ENCODE measurements at regions not wholly inside any gene's neighbourhood (a gene's known extent, or its start where the extent isn't known, plus 50 kb on each side); places are given as distances from the start of the nearest gene placed in this dataset.
"Not testable (repeated sequence)": the region's sequence is repeated elsewhere in the genome, so short reads cannot be mapped to it uniquely, and the experiment has no call there.

DNA sequence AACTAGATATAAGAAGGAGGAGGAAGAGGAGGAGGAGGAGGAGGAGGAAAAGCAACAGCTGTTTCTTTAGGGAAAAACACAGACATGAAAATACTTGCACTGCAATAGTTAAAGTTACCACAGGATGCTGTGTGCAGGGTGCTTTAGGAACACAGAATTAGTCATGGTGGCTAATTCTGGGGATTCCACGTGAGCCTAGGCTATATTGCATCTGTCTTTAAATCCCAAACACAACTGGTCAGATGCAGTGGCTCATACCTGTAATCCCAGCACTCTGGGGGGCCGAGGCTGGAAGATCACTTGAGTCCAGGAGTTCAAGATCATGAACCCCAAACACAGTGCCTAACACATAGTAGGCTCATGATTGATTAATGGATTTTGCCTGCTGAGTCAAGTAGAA is 155.3 kb upstream of the C16orf82 start:
- DNase-seq = no peak

DNA sequence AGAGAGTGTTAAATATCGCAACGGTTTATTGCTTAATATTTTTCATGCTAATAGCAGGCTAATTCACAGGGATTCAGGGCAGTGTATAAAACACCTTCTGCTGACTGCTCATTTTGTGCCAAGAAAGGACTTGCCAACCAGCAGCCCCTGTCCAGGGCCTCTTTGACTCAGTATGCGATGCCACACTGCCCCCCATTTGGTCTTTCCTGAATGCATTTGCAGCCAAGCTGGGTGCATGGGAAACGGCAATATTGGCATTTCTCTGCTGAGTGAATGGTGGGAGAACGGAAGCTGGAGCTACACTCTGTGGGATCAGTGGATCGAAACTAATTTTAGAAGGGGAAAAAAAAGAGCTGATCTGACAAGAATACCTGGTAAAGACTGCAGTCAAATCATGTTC is 152.9 kb upstream of the C16orf82 start:
- no peak for DNase-seq

DNA sequence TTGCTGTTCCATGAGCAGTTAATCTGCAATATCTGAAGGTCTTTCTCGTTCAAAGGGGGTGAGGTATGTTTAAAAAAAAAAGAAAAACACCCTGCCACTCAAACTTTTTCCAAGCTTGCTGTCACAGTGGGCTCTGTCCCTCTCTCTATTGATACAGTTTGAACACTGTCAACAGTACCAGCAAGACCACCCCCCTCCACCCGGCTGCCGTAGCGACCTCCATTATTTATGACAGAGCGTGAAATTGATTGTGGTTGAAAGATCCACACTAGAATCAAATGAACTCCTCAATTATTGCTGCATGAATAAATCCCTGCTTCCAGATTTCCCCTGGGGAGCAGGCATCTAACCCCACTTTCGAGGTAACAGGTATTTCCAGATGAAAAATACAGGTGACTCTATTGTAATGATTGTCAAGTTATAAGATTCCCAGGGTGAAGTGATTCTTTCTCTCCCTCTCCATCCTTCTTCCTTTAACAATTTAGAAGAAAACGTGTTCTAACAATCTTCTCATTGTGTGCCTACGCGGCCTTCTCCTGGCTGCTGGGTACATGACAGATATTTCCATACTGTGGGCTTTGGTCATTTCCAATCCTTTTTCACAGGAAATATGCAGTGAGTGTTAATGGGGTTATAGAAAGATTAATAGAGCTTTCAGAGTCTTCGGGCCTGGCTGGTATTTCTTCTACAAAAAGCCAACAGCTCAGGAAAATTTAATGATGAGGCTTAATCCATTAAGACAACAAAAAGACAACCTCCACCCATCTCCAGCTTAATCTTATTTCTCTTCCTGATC is 135.7 kb upstream of the C16orf82 start:
- DNase-seq = no peak

DNA sequence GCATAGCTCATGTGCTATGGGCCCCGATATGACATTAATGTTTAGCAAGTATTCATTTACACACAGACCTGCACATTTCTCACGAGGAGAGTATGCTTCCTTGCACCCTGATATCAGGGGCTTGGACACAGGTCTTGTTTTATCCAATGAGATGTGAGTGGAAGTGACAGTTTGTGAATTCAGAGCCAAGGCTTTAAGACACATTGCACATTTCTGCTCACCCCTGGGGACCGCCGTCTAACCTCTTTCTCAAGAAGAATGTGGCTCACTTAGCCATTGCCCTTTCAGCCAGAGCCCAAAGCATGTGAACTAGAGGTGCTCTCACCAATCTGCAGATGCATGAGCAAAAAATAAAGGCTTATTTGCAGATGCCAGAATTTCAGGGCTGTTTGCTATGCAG is 116.1 kb upstream of the C16orf82 start:
- DNase-seq = no peak

DNA sequence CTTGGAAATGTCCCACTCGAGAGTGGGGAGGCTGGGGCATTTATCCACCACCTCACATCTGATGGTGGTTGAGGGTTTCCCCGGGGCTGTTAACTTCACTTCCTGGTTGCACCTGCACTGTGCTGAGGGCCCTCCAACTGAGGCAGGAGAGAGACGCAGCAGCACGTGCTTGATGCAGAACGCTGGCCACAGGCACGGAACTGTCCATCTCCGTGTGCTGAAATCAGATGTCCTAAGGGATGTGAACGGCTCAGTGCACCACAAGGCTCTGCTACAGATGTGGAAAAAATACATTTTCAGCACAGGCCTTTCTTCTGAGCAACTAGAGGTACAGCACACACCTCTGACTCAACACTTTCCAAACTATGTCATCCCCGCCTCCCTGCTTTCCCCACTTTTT is 114.8 kb upstream of the C16orf82 start:
- no peak for DNase-seq

DNA sequence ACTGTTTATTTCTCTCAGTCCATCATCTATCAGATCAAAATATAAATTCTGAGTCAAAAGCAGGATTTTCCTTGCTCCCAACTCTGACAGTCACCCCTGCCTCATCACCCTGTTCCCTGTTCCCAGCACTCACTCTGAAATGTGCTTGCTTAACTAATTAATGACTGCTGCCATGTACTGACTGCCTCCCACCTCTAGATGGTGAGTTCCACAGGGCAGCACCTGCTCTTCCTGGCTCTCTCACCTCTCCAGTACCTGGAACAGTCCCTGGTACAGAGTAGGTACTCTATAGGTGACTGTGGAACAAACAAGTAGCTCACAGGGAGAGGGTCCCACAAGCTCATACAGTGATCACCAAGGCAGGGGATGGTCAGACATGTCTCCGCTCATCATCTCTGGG is 114.3 kb upstream of the C16orf82 start:
- no peak for DNase-seq

DNA sequence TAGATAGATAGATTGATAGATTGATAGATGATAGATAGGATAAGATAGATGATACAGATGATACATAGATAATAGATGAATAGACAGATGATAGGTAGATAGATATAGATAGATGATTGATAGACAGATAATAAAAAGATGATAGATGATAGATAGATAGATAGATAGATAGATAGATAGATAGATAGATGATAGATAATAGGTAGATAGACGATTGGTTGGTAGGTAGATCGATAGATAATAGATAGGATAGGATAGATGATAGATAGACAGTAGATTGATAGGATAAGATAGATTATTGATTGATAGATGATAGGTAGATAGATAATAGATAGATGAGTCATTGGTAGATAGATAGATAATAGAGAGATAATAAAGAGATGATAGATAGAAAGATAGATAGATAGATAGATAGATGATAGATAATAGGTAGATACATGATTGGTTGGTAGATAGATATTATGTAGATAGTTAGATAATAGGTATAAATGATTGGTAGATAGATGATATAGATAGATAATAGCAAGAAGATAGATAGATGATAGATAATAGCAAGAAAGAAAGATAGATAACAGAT is 109.4 kb upstream of the C16orf82 start:
- no peak for DNase-seq

DNA sequence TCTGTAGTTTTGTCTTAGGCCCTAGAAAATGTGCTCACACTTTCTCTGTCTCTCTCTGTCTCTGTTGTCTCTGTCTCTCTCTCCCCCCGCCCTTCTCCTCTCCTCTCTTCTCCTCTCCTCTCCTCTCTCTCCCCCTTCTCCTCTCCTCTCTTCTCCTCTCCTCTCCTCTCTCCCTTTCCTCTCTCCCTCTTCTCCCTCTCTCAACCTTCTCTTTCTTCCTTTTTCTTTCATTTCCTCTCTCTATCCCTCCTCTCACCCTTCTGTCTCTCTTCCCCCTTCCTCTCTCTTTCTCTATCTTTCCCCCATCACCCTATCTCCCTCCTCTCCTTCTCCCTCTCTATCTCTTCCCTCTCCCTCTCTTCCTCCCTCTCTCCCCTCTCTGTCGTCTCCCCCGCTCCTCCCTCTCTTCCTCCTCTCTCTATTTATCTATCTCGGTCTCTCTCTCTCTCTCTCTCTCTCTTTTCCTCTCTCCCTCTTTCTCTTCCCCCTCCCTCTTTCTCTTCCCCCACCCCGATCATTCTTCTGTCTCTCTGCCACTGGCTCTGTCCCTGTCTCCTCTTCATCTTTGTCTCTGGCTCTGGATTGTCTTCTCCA is 107.2 kb upstream of the C16orf82 start:
- DNase-seq = no peak

DNA sequence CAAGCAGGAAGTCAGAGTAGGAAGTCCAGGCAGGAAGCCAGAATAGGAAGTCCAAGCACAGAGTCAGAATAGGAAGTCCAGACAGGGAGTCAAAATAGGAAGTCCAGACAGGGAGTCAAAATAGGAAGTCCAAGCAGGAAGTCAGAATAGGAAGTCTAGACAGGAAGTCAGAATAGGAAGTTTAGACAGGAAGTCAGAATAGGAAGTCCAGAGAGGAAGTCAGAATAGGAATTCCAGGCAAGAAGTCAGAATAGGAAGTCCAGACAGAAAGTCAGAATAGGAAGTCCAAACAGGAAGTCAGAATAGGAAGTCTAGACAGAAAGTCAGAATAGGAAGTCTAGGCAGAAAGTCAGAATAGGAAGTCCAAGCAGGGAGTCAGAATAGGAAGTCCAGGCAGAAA is 105.3 kb upstream of the C16orf82 start:
- no peak for DNase-seq

DNA sequence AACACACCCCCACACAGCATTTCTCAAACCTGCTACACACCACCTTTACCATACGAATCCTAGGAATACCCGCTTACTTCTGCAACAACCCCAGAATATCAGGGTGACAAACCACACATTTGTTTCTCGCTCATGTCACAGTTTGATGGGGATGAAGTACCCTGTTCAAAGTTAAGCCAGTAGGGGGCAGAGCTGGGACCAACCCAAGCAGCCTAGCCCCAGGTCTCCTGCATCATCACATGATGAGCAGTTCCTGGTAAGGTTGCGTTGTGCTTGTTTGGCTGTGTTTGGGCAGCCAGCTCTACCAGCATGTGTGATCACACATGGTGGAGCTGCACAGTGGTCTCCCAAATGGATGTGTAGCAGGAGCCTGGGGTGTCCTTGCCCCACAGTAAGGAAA is 103.6 kb upstream of the C16orf82 start:
- DNase-seq = peak in 1 of 2 donors; percentile 16

DNA sequence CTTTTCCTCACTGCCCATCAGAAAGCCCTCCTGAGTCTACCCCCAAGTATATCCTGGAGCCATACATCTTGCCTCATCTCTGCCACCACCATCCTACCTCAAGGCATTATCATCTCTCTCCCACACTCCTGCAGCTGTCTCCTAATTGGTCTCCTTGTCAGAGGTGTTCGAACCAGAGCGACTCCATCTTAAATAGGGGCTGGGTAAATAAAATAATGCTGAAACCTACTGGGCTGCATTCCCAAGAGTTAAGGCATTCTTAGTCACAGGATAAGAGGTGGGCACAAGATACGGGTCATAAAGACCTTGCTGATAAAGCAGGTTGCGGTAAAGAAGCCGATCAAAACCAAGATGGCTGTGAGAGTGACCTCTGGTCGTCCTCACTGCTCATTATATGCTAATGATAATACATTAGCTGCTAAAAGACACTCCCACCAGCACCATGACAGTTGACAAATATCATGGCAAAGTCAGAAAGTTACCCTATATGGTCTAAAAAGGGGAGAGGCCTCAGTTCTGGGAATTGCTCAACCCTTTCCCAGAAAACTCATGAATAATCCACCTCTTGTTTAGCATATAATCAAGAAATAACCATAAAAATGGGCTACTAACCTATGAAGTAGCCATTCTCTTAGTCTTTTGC is 97.0 kb upstream of the C16orf82 start:
- no peak for DNase-seq

DNA sequence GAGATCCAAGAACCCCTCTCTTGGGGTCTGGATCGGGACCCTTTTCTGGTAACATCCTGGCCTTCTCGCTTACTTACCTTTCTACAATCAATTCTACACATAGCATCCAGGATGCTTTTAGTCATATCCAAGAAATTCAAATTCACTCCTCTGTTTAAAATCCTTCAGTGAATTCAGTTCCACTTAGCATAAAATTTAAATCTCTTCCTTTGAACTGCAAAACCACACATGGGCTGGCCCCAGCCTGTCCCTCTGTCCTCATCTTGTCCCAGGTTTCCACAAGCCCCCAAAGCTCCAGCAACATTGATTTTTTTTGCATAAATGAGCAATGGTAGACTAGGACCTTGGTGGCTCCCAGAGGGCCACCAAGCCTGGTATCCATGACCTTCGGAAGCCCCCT is 96.4 kb upstream of the C16orf82 start:
- no peak for DNase-seq

DNA sequence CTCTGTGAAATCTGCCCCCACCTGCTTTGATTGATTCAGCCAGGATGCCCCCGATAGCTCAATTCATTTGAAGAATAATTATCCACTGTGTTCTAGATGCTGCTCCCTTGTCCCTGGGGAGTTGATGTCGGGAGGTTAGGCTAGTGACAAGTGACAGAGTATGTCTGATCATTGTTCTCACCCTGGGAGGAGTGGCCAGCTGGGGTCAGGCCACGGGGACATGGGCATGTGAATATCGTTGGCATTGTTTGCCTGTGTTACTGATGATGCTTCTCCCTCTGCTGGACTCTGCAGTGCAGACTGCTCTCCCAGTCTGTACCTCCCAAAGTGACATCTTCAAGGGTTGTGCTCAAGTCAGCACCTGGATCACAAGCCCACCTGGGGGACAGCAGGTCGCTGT is 89.9 kb upstream of the C16orf82 start:
- no peak for DNase-seq

DNA sequence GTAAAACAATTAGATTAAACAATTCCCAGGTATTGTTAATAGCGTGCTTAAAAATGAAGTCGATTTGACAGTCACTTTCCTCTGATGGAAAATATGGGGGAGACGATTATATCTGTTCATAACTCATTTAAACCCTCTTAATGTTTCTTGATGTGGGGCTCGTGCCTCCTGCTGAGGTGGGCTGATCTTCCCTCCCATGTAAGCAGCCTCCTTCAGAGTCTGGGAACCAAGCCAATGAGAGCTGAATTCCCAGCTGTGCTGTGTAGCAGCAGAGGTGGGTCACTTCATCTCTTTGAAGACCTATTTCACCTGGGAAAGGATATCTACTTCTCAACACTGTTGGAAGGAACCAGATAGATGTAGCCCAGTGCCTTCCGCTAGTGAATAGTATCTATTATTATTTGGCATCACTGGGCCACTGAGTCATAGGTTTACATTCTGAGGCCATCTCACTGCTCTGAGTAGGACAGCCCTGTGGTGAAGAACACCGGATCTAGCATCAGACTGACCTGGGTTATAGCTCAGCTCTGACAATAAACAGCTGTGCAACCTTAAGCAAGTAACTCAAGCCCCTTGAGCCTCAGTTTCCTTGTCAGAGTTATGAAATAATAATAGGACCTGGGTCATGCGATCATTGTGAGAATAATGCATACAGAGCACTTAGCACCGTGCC is 85.3 kb upstream of the C16orf82 start:
- no peak for DNase-seq

DNA sequence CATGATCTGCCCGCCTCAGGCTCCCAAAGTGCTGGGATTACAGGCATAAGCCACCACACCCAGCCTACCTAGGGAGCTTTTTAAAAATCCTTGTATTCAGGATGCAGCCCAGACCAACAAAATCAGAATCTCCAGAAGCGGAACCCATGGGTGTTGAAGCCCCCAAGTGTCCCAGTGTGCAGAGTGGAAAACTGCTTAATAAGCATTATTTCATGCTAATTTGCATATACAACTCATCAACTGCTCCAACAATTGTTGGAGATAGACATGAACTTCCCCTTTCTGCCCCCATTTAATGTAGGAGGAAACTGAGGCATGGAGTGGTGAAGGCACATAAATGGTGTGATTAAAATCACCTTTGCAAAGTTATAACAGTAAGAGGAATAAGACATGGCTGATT is 84.3 kb upstream of the C16orf82 start:
- no peak for DNase-seq

DNA sequence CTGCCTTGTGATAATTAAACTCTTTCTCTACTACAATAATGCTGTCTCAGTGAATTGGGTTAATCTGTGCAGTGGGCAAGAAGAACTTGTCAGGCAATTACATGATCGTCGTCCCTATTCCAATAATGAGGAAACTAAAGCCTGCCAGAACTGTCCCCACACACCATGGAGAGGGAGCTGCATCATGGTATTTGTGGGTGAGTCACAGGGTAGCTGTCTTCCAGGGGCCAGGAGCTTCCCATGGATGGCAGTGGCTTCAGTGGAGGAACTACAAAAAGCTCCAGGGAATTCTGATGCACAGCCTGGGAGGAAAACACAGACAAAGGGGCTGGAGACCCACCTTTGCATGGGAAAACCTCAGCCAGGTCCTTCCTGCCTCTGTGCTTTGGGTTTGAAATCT is 83.3 kb upstream of the C16orf82 start:
- no peak for DNase-seq

DNA sequence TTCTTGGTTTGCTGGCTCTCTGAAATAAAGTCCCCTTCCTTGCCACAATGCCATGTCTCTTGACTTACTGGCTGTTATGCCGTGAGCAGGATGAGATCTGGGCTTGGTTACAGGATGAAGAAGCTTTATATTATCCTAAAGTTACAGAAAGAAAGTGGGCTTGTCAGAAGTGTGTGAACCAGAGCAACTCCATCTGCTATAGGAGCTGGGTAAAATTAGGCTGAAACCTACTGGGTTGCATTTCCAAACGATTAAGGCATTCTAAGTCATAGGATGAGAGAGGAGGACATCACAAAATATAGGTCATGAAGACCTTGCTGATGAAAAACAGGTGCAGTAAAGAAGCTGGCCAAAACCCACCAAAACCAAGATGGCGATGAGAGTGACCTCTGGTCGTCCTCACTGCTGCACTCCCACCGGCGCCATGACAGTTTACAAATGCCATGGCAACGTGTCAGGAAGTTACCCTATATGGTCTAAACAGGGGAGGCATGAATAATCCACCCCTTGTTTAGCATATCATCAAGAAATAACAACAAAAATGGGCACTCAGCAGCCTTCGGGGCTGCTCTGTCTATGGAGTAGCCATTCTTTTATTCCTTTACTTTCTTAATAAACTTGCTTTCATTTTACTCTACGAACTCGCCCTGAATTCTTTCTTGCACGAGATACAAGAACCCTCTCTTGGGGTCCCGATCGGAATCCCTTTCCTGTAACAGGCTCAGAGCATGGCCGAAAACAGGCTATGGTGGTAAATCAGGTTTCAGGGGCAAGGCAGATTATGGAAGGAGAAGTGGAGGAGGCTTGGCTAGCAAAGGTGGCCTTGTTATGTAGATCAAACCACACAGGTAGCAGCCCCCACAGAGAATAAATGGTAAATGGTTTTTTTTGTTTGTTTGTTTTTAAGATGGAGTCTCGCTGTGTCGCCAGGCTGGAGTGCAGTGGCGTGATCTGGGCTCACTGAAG is 81.3 kb upstream of the C16orf82 start:
- no peak for DNase-seq

DNA sequence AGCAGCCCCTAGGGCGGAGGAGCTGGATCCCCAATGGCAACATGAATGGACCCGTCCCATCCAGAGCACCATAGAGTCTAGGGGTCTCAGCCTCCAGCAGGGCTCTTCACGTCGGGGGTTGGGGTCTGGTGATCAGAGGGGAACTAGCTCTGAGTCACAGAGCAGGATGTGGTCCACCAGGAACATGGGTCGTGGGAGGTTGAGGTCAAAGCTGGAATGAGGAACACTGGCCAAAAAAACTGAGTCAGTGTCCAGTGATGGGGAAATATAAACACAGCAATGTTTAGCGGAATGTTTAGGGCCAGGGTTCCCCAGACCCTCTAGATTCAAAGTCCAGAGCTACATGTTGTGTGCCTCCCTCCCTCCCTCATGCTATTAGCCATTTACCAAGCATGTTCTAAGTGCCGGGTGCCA is 79.1 kb upstream of the C16orf82 start:
- no peak for DNase-seq

DNA sequence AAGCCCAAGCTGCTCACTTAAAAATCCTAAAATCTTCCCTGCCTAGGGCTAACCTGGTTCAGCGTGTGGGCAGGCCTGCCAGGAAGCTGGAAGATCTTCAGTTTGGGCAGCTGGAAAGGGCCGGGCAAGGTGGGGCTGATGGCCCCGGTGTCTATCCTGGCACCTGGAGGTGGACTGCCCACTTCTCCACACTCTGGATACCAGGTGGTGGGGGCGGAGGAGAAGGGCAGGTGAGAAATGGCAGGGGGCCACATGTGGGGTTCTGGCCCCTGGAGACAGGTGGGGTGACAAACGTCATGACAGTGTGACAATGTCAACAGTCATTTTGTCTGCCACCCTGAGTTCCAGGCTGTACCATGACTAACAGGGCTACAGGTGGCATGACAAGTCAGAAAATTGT is 78.5 kb upstream of the C16orf82 start:
- DNase-seq = no peak

DNA sequence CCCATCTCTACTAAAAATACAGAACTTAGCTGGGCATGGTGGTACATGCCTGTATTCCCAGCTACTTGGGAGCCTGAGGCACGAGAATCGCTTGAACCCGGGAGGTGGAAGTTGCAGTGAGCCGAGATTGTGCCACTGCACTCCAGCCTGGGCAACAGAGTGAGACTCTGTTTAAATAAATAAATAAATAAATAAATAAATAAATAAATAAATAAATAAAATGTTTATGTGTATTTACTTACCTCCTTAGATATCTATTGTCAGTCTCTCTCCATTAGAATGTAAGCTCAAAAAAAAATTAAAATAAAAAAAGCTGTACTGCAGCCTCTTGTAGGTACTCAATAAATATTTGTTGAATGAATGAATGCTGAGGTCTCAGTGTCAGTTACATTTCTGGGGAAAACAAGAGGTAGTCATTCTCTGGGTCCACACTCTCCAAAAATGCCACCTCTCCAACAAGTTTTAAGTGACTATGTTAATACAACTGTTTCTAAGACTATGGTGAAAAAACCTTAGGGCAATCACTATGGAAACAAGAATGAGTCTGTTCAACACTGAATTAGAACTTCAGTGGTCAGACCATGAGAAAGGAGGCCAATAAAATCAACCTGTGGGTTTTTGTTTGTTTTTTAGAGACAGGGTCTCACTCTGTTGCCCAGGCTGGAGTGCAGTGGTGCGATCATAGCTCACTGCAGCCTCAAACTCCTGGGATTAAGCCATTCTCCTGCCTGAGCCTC is 76.2 kb upstream of the C16orf82 start:
- not testable (repeated sequence) for DNase-seq

DNA sequence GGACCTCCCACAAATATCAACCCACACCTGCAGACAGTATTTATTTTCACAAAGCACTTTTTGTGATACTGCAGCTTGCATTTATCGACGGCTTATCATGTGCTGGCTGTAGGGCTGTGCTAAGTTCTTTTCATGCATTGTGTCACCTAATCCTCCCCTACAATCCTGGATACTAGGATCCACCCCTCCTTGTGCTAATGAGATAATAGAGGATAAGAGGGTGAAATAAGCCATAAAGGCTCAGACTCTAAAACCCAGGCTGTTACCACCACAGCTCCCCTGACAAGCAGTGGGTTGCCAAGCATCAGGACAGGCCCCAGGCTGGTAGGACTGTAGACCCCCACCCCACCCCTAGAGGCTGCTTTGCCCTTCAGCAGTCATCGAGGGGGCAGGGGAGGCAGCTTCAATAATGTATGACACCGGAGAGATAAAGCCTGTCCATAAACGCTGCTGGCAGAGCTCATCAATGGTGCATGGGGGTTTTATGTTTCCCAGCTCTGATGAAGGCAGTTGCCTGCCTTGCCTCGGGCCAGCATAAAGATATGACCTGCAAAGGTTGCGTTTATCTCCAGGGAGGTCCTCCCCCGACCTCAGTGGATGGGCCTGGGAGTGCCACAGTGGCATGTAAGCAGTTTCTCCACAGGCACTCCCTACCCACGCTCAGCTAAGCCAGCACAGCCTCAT is 73.9 kb upstream of the C16orf82 start:
- DNase-seq = no peak

Data from CD4-positive, alpha-beta T cell treated with Interferon alpha-2 for 1 hour (primary cell).